GM10266 (cell line): ENCODE measurements at regions not wholly inside any gene's neighbourhood (a gene's known extent, or its start where the extent isn't known, plus 50 kb on each side); places are given as distances from the start of the nearest gene placed in this dataset.
A peak's percentile ranks its signal among the peaks of the same experiment; 100 is the strongest.
"Not testable (repeated sequence)": the region's sequence is repeated elsewhere in the genome, so short reads cannot be mapped to it uniquely, and the experiment has no call there.

Experiments used
- DNase-seq: peaks from one replicate; pipeline ENCODE4 v3.0.0; 2012; ENCODE audit errors: extremely low spot score
- CTCF ChIP-seq: IDR thresholded peaks from 2 replicates; pipeline ENCODE4 v1.5.1; 2012; ENCODE audit warnings: mild to moderate bottlenecking, low read depth; ENCODE audit not compliant: control insufficient read depth, insufficient read depth; ENCODE audit errors: missing control alignments

GRCh38 chr11:69947059-69947792 lies 128.0 kb upstream of the FGF3 start:
- no peak for DNase-seq
- TF ChIP-seq CTCF = no peak

GRCh38 chr11:69947793-69948255 lies 128.6 kb upstream of the FGF3 start:
- TF ChIP-seq CTCF = no peak
- no peak for DNase-seq

- no peak for TF ChIP-seq CTCF
- DNase-seq = no peak
Measured at GRCh38 chr11:69948256-69949141, 129.3 kb upstream of the FGF3 start.

- TF ChIP-seq CTCF = no peak
- DNase-seq = no peak
Measured at GRCh38 chr11:69949327-69949726, 128.8 kb upstream of the ANO1 start.

GRCh38 chr11:69950120-69950519 lies 128.0 kb upstream of the ANO1 start:
- peak; percentile 38 for TF ChIP-seq CTCF
- DNase-seq = peak; percentile 39

GRCh38 chr11:69950621-69951020 lies 127.5 kb upstream of the ANO1 start:
- no peak for TF ChIP-seq CTCF
- DNase-seq = no peak

GRCh38 chr11:69951821-69952220 lies 126.3 kb upstream of the ANO1 start:
- no peak for TF ChIP-seq CTCF
- DNase-seq = no peak

- DNase-seq = not testable (repeated sequence)
Measured at GRCh38 chr11:69952229-69952975, 125.7 kb upstream of the ANO1 start.
